NCI-H2107 treated with DMSO at 0.1 percent for 48 hours (cell line): ENCODE measurements at regions not wholly inside any gene's neighbourhood (a gene's known extent, or its start where the extent isn't known, plus 50 kb on each side); places are given as distances from the start of the nearest gene placed in this dataset.

Experiments
- DNase-seq: peaks from one replicate; lab custom pipeline; 2025; ENCODE audit not compliant: unreplicated experiment; lab: John Stamatoyannopoulos, UW

DNA sequence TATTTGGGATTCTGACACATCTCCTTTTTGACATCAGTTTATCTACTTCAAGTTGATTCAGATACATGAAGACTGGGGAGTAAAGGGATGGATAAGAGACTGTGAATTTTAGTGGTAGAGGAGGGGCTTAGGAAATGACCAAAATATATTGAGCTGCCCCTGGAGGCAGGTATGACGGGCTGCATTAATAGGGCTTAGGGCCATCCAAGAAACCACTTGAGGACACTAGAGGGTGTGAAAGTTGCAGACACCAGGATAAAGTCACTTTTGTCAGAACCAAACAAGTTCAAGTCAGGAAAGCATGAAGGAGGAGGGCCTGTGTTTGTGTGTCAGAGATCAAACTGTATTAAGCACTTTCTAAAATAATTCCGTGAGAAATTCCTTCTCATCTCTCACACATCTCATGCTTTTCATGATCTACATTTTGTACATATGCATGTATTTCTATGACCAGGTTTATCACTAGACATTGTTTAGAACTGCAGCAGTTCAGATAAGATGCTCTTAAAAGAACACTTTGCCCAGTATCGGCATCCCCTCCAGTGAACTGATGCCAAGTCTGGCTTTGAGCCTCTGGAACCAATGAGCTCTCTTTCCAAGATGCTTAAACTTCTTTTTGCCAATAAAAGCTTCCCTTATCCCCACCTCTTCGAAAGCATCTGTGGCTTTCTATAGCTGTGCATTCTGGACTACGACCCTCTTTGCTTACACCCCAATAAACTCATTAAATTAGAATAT is 136.9 kb downstream of the SLC38A1 start:
- no peak for DNase-seq

DNA sequence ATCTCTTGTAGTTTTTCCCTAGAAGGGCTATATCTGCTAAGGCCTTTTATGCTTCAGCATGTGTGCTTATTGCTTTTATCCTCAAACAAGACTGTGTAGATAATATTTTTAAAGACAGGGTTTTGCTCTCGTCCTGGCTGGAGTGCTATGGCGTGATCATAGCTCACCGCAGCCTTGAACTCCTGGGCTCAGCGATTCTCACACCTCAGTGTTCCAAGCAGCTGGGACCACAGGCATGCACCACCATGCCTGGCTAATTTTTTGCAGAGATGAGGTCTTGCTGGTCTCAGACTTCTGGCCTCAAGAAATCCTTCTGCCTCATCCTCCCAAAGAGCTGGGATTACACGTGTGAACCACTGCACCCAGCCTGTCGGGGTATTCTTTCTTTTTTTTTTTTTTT is 137.3 kb upstream of the SCAF11 start:
- DNase-seq: no peak

DNA sequence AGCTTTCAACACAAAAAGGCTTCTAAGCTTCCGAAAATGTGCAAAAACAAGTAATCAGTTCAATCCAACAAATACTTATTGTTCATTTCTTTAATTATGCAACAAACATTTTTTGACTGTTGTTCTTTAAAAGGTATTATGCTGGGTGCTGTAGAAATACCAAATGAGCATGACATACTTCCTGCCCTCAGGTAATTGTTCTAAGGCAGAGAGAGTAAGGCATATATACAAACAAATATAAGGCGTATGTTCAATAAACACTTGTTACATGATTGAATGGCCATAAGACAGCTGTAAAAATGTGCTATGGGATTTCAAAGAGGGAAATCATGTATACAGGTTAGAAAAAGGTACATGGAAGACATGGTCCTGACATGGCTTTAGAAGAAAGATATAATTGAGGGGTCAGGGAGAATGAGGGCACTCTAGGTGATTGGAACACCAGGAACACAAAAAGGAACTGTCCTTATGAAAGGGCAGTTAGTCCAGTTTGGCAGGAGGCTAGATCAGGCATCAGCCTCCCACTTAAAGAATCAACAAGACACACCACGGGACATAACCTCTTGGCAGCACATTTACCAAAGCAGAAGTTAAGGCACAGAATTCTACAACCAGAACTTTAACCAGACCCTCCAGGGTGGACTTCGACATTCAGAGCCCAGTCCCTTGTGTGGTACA is 135.8 kb upstream of the SCAF11 start:
- no peak for DNase-seq

DNA sequence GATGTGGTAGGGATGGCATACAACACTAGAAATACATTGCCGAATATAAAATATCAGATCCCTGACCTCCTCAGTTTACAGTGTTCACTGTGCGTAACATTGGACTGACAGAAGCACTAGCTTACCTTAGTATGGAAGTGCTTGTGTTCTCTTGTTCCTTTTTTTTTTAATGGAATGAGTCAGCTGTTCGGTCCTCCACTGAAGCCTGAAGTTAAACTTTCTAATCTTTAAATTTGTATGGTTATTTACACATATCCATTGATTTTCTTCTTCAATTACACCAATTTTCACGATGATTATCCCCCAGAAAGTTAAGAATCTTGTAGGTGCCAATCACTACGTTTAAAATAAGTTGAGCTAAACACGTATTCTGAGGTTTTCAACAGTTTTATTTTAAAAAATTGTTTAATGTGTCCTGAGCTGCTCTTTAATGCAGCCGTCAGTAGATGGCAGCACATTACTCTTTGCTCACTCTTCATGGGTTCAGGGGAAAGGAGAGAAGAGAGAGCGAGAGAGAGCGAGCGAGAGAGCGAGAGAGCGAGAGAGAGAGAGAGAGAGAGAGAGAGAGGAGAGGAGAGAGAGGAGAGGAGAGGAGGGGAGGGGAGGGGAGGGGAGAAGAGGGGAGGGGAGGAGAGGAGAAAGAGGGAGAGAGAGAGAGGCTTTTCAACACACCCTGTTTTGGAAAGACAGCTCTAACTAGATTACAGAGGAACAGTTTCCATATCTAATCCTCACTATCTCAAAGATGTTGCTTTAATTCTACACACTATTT is 134.7 kb upstream of the SCAF11 start:
- peak; percentile 30 for DNase-seq

DNA sequence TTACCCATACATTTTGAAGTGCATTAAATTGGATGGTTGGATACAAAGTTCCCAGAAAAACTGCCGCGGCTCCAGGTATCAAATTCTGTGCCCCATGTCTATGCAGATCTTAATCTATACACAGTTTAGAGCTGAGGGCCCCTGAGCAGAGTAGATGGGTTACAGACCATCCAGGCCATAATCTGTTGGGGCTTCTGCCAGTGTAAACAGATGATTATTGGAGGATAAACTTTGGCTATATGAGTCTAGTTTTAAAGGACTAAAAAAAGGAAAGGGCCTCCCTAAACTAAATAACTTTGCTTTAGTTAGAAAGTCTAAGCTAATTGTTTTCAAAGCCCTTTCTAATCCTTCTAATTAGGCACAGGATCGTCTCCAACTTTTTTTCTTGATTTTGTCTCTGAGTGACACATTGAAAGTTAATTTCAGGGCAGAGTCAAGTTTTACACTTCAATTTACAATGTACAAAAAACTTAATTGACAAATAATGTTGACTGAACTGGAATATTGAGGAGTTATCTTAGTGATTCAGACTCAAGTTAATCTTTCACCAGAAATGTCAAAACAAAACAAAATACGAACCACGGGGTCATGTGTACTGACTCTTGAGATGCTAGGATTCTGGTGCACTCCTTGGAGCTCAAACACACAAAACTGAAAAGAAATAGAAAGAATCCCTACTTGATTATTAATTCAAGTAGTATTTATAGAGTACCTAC is 133.9 kb upstream of the SCAF11 start:
- DNase-seq: no peak

DNA sequence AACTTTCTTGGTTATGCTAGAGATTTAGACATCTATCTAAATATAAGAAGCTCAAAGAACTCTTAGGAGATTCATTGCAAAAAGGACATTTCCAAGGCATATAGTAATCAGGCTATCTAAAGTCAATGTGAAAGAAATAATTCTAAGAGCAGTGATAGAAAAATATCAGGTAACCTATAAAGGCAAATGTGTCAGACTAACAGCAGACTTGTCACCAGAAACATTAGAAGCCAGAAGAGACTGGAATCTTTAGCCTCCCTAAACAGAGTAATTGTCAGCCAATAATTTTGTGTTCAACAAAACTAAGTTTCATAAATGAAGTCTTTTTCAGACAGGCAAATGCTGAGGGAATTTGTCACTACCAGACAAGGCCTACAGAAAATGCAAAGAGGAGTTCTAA is 122.0 kb upstream of the SCAF11 start:
- no peak for DNase-seq

DNA sequence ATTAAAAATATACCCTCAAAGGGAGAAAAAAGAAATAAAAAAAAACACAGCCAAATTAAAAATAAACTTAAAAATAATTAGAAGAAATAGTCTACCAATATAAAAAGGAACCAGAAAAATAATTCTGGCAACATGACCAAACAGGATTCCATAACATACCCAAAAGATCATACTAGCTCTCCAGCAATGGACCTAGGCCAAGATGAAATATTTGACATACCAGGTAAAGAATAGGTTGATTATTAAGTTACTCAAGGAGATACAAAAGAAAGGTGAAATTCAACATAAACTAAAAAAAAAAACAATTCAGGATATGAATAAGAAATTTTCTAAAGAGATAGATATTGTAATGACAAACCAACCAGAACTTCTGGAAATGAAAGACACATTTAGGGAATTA is 121.3 kb upstream of the SCAF11 start:
- DNase-seq: no peak

DNA sequence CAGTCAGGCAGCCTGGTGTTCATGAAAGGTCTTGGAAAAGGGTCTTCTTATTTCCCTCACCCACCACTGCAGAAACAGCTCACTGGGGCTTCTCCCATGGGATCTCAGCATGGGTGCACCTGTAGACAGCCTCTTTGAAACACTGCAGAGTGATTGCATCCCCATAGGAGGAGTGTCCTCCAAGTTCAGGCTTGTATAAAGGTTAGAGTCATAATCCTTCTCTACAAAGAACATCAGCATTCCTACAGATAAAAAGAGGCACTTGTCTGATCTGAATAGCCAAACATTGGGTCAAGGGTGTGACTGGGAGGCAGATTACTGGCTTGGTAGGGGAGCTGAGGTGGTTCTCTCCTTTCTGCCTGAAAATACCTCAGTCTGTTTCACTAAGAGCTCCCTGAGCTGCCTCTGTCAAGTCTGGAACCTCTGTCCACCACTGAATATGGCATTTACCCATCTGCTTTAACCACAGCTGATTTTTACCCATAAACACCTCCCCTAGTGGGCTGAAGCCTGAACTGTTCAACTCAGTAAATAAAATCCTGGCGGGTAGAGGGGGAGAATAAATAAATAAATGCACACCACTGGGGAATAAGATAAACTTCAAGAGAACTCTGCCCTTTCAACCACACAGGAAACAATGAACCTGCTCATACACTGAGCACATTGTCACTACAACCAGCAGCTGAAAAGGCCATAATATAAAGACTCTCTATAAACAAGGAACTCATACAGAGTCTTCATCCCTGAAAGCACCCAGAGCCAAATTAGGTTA is 120.7 kb upstream of the SCAF11 start:
- DNase-seq: no peak

DNA sequence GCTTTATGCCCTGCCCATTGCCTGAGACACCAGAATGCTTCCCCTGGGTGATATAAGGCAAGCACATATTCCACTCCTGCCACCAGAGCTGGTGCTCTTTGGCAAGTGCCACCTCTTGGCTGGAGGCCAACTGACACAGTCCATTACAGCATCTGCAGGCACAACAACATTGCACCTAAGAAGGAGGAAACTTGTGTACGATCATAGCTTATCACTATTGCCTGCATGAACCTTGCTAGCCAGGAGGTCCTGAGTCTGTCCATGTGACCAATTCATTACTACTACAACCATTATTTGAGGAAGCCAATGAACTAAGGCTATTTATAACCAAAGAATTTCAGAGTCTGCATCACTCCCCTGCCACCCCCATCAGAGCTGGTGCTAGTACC is 119.8 kb upstream of the SCAF11 start:
- DNase-seq: no peak

DNA sequence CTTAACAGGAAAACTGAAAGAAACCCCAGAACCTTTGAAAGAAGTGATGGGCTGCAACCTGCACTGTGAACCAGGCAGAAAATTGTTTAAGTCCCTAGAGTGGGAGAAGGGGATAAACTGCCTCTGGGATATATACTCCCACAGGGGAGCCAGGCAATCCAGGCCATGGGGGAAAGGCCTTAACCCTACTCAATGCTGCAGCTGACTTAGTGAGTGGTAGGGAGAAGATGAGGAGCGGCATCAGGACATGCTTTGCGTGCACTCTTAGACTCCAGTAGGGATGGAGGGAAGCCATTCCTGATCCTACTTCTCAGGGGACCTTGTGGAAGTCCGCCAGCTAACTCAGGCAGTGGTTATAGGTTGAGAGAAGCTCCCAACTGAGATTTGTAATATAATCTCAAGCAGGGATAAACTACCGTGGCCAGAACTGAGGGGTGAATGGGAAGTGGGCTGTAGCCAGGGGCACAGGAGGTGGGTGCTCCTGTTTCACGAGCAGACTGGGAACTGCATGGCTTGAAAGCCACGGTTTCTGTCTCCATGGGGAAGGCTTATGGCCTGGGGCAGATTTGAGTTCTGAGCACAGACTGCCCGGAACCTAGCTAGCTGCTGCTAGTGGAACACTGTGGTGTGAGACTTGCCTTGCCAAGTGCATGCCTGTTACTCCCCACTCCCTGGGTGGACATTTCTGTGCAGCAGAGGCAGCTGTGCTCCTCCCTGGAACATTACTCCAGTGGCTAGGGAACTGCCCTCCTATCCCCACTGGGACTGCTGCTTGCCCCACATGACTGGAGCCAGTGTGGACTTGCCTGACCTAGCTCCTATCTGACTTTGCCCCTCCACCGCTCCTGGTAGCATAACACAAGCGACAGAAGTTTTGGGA is 119.2 kb upstream of the SCAF11 start:
- no peak for DNase-seq

DNA sequence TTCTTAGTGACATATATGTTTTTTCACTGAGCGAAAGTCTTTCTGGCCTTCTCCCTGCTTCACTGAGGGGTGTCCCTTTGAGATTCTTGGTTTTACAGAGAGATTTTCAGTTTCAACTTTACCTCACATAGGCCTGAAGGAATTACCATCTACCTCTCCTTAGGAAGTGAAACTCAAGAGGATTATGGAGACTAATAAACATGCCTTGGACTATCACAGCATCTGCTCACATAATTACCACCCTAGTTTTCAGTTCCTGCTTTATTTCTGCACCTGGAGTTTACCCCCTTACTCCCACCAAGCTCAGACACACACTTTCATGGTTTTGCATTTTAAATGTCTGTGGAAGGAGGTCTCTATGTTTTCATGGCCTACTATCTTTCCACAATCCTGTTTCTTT is 118.3 kb upstream of the SCAF11 start:
- no peak for DNase-seq

DNA sequence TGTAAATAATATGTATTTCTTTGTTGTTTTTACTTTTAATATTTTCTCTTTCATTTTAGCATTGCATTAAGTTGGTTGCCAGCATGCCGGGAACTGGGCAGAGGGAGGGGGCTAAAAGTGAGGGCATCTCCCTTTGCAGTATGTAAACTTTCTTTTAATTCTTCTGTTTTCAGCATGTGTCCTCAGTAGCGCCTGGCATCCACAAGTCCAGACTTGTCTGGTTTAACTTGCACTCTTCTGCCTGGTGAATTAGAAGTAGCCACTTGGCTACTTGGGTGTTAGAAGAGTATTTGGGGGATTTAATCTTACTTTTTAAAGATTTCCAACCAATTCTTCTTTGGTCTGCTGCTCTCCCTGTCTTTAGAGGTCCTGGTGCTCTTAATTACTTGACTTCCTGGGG is 117.2 kb upstream of the SCAF11 start:
- no peak for DNase-seq

DNA sequence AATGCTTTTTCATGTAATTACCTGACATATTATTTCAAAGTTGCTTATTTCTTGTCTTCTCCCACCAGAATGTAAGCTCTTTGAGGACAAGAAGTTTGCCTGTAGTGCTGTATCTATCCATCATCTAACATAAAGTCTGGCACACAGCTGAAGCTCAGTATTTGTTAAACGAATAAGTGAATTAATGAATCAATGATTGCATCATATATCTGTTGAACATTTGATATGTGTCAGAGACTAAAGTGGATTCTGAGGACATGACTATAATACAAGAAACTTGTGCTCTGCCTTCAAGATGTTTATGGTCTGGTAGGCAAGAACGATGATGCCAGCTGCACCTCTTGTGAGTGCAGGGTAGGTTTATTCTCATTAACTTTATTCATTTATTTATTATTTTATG is 115.4 kb upstream of the SCAF11 start:
- no peak for DNase-seq

DNA sequence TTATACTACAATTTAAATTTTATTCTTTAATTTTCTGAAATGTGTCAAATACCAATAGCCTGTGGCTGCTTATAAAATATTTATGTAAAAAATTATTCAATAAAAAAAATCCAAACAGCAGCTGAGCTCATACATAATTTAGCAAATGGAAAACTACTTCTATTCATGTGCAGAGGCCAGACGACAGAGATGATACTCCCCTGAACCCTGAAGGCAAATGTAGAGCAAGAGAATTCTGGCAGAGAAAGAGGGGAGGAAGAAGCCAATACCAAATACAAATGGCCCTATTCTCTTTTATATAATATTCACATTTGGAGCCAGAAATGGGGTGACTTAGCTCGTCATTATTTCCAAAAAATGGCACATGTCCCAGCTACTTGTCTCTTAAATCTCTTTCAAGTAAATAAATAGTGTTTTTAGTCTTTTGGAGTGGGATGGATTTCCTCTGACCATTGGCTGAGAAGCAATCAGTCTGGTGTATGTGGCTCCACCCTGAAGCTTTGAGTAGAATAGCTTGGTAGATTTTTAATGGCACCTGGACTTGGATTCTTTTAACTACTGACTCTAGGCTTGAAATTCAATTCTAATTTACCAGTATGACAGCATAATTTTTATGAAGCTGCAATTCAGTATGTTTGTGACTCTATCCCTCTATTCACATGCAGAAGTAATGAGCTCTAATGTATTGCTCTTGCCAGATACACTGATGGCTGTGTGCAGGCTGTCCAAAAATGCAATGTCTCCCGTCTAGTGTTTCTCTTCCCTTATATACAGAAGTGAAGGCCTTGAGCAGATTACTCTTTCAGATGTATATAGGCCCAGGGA is 113.4 kb upstream of the SCAF11 start:
- no peak for DNase-seq

DNA sequence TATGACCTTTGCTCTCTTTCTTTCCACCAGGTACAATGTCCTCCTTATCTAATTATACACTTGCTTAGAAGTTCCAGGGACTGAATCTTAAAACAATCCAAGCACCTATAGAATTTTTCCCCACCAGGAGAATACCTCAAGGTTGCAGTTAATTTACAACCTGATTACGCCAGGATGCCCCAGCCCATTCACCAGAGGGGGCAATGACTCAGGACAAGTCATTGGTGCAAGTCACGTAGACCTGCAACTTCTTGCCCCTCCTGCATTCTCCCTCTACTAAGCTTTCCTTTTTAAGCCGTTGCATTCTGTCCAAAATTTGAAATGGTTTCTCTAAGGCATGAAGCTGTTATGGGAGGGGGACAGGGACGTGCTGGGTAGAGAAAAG is 111.1 kb upstream of the SCAF11 start:
- no peak for DNase-seq

DNA sequence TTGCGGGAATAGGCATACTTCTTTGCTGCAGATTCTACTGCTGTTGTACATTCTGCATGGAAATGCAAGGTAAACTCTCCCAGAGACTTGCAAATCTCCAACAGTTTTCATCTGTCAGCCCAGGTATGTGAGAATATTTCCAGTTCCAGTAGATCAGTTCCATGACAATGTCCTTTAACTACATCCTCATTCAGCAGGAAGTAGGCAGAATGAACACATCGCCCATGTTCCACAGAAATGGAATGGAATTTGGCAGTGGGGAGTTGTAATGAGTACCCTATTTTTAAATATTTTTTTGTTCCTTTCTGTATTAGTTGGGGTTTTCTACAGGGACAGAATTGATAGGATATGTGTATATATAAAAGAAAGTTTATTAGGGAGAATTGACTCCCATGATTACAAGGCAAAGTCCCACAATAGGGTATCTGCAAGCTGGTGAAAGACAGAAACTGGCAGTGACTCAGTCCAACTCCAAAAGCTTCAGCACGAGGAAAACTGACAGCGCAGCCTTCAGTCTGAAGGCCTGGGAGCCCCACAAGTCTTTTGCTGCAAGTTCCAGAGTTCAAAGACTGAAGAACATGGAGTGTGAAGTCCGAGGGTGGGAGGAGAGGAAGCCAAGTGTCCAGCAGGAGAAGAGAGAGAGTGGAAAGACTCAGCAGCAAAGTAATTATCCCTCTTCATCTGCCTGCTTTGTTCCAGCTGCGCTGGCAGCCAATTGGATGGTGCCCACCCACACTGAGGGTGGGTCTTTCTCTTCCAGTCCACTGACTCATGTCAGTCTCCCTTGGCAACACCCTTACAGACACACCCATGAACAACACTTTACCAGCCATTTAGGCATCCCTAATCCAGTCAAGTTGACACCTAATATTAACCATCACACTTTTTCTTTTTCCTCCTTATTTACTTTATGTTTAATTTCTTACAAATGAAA is 110.4 kb upstream of the SCAF11 start:
- no peak for DNase-seq

DNA sequence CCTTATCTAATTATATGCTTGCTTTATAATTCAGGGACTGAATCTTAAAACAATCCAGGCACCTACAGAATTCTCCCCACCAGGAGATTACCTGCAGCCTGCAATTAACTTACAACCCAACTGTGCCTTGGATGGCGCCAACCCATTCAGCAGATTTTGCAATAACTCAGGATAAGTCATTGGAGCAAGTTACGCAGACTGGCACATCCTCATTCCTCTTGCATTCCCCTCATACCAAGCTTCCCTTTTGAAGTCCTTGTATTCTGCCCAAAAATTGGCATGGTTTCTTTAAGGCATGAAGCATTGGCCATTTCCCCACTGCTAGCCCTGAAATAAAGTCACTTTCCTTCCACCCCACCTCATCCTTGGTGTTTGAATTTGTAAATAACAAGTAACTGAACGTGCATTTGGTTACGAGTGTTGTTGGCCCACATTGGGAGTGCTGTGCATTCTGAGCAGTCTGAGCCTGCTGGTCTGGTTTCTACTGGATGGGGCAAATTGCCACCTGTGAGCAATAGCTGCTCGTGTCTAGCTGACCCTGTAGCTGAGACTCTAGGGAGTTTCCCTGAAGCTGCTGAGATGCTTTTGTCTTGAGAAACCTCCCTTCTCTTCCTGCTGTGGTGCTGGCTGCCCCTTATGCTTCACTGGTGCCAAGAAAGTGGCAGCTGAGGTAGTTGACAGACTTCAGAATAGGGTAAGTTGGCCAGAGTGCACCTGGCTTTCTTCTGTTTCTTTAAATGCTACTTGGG is 99.2 kb upstream of the SCAF11 start:
- DNase-seq: no peak
